GM12872 (cell line): ENCODE measurements at regions not wholly inside any gene's neighbourhood (a gene's known extent, or its start where the extent isn't known, plus 50 kb on each side); places are given as distances from the start of the nearest gene placed in this dataset.

Experiments
- TF ChIP-seq, protein P1 (sequence below): IDR thresholded peaks from 3 replicates; pipeline ENCODE4 v1.5.1; 2011; ENCODE audit warnings: low read depth, mild to moderate bottlenecking, low read length, moderate library complexity; ENCODE audit not compliant: insufficient read depth

DNA sequence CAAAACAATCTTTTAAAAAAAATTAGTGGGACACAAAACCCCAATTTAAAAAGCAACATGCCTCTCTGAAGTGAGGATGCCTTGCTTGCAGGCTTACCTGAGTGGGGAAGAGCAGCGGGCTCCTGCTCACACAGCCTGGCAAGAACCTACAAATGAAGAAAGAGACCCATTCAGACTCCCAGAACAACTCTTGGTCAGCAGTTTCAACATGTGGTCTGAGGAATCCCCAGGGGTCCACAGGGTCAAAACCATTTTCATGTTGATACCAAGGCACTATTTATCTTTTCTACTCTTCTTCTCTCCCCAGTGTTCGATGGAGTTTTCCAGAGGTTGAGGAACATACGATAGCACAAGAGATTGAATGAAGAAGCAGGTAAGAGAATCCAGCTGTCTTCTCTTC lies 55.9 kb downstream of the SIPA1L2 start:
- TF ChIP-seq, protein P1, sequence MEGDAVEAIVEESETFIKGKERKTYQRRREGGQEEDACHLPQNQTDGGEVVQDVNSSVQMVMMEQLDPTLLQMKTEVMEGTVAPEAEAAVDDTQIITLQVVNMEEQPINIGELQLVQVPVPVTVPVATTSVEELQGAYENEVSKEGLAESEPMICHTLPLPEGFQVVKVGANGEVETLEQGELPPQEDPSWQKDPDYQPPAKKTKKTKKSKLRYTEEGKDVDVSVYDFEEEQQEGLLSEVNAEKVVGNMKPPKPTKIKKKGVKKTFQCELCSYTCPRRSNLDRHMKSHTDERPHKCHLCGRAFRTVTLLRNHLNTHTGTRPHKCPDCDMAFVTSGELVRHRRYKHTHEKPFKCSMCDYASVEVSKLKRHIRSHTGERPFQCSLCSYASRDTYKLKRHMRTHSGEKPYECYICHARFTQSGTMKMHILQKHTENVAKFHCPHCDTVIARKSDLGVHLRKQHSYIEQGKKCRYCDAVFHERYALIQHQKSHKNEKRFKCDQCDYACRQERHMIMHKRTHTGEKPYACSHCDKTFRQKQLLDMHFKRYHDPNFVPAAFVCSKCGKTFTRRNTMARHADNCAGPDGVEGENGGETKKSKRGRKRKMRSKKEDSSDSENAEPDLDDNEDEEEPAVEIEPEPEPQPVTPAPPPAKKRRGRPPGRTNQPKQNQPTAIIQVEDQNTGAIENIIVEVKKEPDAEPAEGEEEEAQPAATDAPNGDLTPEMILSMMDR = no peak

DNA sequence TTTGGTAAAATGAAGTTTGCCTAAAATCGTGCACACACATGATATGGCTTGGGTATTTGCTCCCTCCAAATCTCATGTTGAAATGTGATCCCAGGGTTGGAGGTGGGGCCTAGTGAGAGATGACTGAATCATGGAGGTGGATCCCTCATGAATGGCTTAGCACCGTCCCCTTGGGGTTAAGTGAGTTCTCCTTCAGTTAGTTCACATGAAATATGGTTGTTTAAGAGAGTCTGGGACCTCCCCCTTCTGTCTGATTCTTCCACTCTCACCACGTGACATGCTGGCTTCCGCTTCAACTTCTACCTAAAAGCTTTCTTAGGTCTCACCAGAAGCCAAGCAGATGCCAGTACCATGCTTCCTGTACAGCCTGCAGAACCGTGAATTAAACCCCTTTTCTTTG lies 58.4 kb downstream of the SIPA1L2 start:
- TF ChIP-seq, protein P1 = no peak

DNA sequence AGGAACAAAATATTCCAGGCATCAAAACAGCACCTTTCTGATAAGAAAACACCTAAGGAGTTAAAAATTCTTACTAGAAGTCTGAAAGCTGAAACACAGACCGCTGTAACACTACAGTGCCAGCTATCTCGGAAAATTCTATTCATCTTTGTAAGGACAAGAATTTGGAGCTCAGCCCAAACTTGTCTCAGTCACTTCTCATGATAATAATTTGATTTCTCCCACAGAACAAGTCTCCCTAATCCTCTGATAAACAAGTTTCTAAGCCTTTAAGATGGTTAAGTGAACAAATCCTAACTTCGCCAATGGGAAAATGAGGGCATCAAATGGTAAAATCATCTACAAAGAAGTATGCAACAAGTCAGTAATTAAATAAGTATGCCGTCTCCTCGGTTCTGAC lies 59.9 kb downstream of the SIPA1L2 start:
- TF ChIP-seq, protein P1 = no peak

DNA sequence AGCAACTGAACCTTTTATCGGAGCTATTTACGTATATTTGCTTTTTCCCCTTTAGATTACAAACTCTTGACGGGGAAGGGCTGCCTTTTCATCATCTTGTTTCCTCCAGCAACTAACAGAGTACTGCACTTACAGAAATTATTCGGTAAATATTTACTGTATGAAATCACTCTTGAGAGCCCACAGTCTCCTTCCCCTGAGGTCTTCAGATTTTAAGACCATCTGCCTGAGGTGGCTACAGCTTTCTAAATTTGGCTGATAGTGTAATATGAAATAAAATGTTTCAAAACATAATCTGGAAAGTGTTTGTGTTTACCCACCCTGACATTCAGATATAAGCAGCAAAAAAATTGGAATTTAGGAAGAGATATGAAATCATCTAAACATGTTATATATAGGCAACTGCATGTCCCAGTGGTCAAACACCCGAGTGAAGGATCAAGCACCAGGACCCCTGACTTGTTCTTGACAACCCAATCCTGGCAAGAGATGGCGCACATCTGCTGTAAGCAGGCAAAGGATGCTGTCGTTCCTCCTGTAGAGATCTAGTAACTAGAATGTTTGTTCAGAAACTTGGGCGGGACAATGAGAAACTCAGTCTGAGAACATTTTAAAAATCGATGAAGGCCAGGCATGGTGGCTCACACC lies 60.9 kb downstream of the SIPA1L2 start:
- TF ChIP-seq, protein P1 = no peak

DNA sequence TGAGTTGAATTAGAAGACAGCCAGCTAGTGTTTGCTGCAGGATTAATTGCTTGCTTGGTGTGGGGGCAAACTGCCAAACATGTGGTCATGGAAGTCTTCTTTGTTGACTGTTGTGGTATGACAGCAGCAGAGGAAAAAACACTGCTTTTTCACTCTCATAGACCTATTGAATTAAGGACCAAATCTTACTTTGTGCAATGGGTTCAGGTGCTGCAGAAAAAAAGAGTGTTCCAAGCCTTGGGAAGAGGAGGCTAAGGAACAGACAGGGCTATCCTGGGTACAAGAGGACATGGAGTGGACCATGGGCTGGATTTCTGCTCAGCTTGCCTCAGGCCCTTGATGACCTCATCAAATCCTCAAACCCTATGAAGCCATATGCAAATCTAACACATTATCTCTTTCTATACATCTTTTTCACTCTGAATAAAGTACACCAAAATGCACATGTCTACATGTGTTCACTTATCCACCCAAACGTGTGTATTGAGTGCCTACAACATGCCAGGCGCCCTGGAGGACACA lies 61.5 kb downstream of the SIPA1L2 start:
- TF ChIP-seq, protein P1 = no peak

DNA sequence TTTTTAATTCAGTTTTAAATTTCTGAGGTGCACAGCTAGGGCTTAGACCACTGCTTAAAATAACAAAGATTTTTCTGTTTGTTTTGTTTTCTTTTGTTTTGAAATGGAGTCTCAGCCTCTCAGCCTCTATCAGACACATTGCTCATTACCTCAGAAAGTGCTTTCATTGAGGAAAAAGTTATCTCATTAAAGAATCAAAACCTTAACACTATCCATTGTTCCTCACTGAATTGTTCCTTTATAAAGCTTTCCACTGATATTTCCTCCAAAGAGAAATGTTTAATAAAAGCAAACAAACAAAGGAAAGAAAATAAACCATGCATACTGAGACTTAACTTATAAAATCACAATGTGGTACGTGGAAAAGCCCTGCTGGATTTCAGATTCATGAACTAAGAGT lies 63.8 kb downstream of the SIPA1L2 start:
- TF ChIP-seq, protein P1 = no peak

DNA sequence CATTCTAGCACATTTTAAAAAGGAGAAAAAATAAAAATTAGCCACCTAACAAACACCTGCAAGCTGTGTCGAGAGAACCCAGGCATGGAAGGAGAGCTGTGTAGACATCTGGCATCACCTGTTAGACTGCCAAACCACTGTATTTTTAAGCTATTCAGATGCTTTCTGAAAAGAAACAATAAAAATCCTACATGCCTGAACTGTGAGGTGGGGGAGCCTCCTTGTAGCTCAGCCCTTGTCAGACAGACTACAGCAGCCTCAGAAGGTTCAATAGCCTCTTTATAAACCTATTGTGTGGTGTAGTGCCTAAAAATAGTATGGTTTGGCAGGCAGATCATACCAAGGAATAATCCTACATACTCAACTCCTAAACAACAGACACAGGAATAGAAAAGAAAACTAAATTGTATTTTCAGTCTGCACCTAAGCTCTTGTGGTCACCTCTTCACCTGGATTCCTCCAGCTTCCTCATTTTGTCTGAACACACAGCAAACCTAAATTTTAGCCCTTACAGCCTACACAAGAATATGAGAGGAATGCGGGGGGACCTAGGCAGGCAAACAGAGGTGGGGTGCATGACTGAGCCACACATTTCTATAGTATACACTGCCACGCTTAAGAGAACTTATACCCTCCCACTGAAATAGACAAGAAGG lies 67.0 kb downstream of the SIPA1L2 start:
- TF ChIP-seq, protein P1 = no peak
